ENCODE measurements at regions not wholly inside any gene's neighbourhood (a gene's known extent, or its start where the extent isn't known, plus 50 kb on each side); places are given as distances from the start of the nearest gene placed in this dataset.

- TF ChIP-seq CTCF (IDR thresholded peaks at IDR 0.05; ENCODE audit: insufficient read depth, low read length, poor library complexity, severe bottlenecking) (no peak), EZH2phosphoT487 (conservative IDR thresholded peaks at IDR 0.05; ENCODE audit: low read length) (no peak)
Observed at GRCh38 chr12:58189893-58190292, 248.5 kb downstream of the ATP23 start.
